ENCODE measurements at regions not wholly inside any gene's neighbourhood (a gene's known extent, or its start where the extent isn't known, plus 50 kb on each side); places are given as distances from the start of the nearest gene placed in this dataset.

DNA sequence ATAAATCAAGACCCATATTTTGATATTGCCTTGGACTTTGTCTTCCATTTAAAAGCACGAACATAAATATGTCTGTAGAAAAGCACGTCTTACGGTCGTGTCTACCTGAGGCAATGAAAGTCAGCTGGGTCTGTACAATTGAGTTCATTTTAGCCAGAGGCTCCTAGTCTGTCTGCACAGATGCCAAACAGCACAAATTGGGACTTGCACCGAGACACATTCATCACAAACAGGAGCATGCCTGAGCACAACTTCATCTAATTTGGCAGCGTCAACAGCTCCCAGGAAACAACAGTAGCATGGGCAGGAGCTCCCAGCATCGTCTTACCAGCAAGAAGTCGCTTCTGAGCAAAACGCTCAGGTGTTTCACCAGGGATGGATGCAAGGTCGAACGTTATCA lies 687.0 kb downstream of the EFNB2 start:
- no peak overlapping the region for H3K18ac ChIP-seq (ENCODE audit: low read depth, low read length)
- no peak overlapping the region for H4K8ac ChIP-seq (ENCODE audit: low read depth in 2 of 2, low read length in 2 of 2)
- in situ Hi-C loops (cut with MboI; ENCODE audit: low sequenced_read_pairs) (no loop called here), dilution Hi-C loops (cut with HindIII; ENCODE audit: low sequenced_read_pairs, unreplicated experiment) (no loop called here), intact Hi-C loops (cut with micrococcal nuclease) (no loop called here)
- no peak overlapping the region for H3K9ac ChIP-seq (ENCODE audit: low read depth, low read length)
- no peak overlapping the region for H2AK9ac ChIP-seq (replicated peaks; ENCODE audit: low read depth, low read length, poor library complexity)
- no peak overlapping the region for H3K27ac ChIP-seq (ENCODE audit: insufficient read depth, low read length)
- no peak overlapping the region for H3K14ac ChIP-seq (replicated peaks; ENCODE audit: low read depth, low read length)
- no peak overlapping the region for H3K4me3 ChIP-seq (ENCODE audit: insufficient read depth, low read depth, low read length)
- H2BK120ac ChIP-seq (ENCODE audit: low read depth, low read length) = no peak overlapping the region
- H2AFZ ChIP-seq (replicated peaks; ENCODE audit: low read length, poor library complexity) = no peak overlapping the region
- no peaks in the 10 kb centered on the region for H3K4me1 ChIP-seq (ENCODE audit: control insufficient read depth, insufficient read depth, low read length)
- no peak overlapping the region for H4K5ac ChIP-seq (ENCODE audit: low read depth, low read length)
- no peak overlapping the region for H3K4me2 ChIP-seq (ENCODE audit: low read depth, low read length)
- no peaks in the 10 kb centered on the region for H3K36me3 ChIP-seq (ENCODE audit: control insufficient read depth, insufficient read depth, low read length)
- H2AK5ac ChIP-seq (ENCODE audit: low read depth, low read length) = no peak overlapping the region
- ATAC-seq (ENCODE audit: low read depth) (no peak), DNase-seq (no peak)
- no peak overlapping the region for H2BK20ac ChIP-seq (ENCODE audit: low read depth, low read length)
- H3K4ac ChIP-seq (ENCODE audit: low read depth, low read length) = no peak overlapping the region
- H3K9me1 ChIP-seq (ENCODE audit: insufficient read depth, low read length) = no peaks in the 10 kb centered on the region
- no peaks in the 10 kb centered on the region for H3K9me3 ChIP-seq (ENCODE audit: control insufficient read depth, insufficient read depth, low read length)
- TF ChIP-seq FOS (IDR thresholded peaks at IDR 0.05; ENCODE audit: low read depth, low read length) (no peak), MAFK (IDR thresholded peaks at IDR 0.05; ENCODE audit: low read depth, low read length) (no peak), CTCF (conservative IDR thresholded peaks at IDR 0.05; ENCODE audit: low read depth, low read length) (no peak), MAZ (IDR thresholded peaks at IDR 0.05; ENCODE audit: borderline replicate concordance, low read depth, low read length) (no peak), BHLHE40 (IDR thresholded peaks at IDR 0.05; ENCODE audit: low read depth, low read length) (no peak), MXI1 (IDR thresholded peaks at IDR 0.05; ENCODE audit: borderline replicate concordance, low read depth, low read length) (no peak), SMC3 (IDR thresholded peaks at IDR 0.05; ENCODE audit: low read depth, low read length) (no peak), POLR2A (IDR thresholded peaks at IDR 0.05; ENCODE audit: low read depth, low read length) (no peak), RAD21 (IDR thresholded peaks at IDR 0.05; ENCODE audit: low read length) (no peak), RFX5 (IDR thresholded peaks at IDR 0.05; ENCODE audit: low read depth, low read length) (no peak), RCOR1 (IDR thresholded peaks at IDR 0.05; ENCODE audit: insufficient replicate concordance, low read length) (no peak), NFE2L2 (IDR thresholded peaks at IDR 0.05; ENCODE audit: low read depth, low read length) (no peak), CEBPB (IDR thresholded peaks at IDR 0.05; ENCODE audit: low read depth, low read length) (no peak), USF2 (IDR thresholded peaks at IDR 0.05; ENCODE audit: low read depth, low read length) (no peak), CHD1 (IDR thresholded peaks at IDR 0.05; ENCODE audit: low read depth, low read length) (no peak), ELK1 (IDR thresholded peaks at IDR 0.05; ENCODE audit: borderline replicate concordance, low read depth, low read length) (no peak)
- ChIA-PET CTCF (interaction anchor here (1.1 kb wide), 1 partner anchor 14 kb away, joined by 3 read pairs; no protein-coding TSS in a partner anchor), POLR2A (ENCODE audit: unreplicated experiment) (no interaction called here)
- H2BK5ac ChIP-seq (ENCODE audit: low read depth, low read length, poor library complexity, severe bottlenecking) = no peak overlapping the region
- no TSS peak for BruUV-seq (replicated peaks)
- H2BK15ac ChIP-seq (ENCODE audit: low read depth, low read length) = no peak overlapping the region
- no peaks in the 10 kb centered on the region; the same call in 1 of the 2 replicates for H3K27me3 ChIP-seq (ENCODE audit: control insufficient read depth, insufficient read depth, low read length)
- no peak overlapping the region for H3K56ac ChIP-seq (ENCODE audit: extremely low read depth, insufficient read depth, low read length)
- no peaks in the 10 kb centered on the region for H4K20me1 ChIP-seq (ENCODE audit: insufficient read depth, low read length)
- H4K91ac ChIP-seq (ENCODE audit: insufficient read depth, low read depth, low read length) = no peak overlapping the region
- H3K23ac ChIP-seq (ENCODE audit: low read depth, low read length) = no peak overlapping the region
- 76% methylated on average over 9 of the region's 11 CpGs; no CpG with 5 or more reads in 1 of the 2 experiments for WGBS, 2 experiments (ENCODE audit: extremely low coverage in 2 of 2, insufficient read length in 1 of 2)
- H3K79me1 ChIP-seq (ENCODE audit: low read depth in 1 of 2, low read length in 2 of 2) = no peaks in the 10 kb centered on the region

Measured in IMR-90 (cell line).